EL (cell line): ENCODE measurements at regions not wholly inside any gene's neighbourhood (a gene's known extent, or its start where the extent isn't known, plus 50 kb on each side); places are given as distances from the start of the nearest gene placed in this dataset.
A peak's percentile ranks its signal among the peaks of the same experiment; 100 is the strongest.

ENCODE experiments used
- DNase-seq: peaks from one replicate; pipeline ENCODE4 v3.0.0-alpha.2; 2016

DNA sequence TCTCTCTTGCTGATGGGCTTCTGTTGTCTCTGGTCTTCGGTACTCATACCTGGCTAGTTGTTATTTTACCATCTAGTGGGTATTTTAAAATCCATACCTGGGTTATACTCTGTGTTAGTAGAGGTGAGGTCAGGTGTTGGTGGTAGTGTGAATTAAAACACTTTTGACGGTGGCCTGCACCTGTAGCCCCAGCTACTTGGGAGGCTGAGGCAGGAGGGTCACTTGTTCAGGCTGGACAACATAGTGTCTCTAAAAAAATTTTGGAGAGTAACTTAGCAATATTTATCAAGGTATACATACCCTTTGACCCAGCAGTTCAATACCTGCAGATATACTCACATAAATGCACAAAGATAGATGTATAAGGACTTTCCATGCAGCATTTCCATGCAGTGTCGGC is 55.4 kb downstream of the GSX1 start:
- no peak for DNase-seq

DNA sequence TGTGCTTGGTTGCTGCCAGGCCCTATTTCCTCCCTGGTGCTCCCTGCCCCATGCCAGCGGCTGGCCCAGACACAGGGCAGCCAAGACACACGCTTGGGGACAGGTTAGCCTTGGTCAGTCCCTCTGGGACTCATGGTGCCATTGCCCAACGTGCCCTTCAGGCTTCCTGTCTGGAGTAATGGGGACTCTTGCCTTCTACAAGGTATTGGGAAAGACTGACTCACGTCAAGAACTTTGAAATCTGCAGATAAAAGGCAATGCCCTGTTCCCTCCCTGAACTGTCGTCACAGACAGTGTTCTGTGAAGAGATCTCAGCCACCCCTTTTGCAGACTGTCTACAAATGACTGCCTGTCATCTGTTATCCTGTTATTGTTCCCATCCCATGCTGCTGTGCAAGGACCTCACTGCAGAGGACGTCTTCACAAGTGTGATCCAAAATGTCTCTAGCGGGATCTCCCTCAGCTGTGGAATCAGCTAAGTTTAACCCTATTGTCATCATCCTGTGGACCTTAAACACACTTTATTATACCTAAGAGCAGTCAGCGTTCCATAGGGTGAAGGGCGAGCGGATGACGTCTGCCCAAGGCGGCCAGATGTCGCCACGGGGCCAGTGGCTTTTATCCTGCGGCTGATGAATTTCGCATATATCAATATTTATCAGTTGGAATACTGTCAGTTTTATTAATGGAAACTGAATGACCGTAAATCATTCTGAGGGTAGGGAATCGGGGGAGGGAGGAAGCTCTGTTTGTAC is 59.0 kb downstream of the GSX1 start:
- DNase-seq = no peak

DNA sequence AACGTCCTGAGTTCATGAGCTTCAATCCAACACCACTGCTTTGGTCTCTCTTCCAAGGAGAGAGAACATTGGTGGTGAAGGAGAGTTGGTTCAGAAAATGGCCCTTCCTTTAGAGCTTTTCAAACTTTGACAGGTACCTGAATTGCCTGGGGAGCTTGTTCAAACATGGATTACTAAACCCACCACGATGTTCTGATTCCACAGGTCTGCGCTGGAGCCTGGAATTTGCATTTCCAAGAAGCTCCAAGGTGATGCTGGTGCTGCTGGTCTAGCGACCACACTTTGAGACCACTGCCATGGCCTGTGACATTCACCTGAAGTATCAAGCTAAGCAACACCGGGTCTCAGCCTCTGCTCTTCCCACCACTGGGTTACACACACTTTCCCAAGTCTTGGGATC is 60.2 kb downstream of the GSX1 start:
- DNase-seq = no peak

DNA sequence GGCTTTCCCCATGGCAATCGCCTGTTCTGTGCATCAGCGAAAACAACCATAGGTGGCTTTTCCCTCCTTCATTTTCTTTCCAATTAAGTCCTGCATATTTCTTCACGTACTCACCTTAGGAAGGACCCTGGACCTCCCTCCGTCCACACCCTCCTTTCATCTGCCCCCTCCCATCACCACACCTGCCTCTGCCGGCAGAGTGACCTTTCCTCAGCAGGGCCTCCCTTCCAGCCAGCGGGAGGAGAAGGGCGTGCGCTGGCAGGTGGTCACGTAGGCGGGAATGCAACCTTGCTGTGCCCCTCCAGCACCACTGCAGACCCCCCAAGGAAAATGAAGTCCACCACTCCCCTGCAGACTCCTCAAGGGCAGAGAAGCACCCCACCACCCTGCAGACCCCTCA is 61.1 kb downstream of the GSX1 start:
- no peak for DNase-seq

DNA sequence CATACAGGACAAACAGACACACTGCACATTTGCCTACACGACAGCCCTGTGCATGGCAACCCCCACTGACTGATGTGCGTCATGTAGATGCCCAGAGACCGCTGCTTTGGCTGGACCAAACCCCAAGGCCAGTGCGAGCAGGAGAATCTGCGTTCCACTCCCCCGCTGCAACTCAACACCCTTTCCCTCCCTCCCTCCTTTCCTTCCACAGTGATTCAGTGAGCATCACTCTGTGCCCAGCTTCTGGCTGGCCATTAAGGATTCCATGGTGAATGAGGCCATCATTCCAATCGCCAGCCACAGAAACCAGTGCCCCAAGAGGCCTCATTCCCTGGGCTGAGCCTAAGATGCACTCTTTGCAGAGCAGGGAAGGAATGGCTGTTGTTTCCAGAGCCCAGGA is 61.6 kb downstream of the GSX1 start:
- DNase-seq = no peak

DNA sequence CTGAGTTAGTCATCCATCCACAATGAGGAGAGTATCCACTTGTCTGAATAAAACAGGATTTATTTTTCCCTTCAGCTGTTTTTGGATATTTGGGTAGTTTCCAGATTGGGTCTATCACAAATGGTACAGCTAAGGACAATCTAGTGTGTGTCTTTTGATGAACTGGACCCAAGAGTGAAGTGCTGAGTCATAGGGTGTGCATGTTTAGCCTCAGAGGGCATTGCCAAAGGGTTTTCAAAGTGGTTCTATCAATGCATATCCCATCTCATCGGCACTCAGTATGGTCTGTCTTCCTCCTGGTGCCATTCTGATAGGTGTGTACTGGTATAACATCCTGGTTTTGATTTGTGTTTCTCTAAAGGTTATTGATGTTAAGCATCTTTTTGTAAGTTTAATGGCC is 62.3 kb downstream of the GSX1 start:
- DNase-seq = no peak

DNA sequence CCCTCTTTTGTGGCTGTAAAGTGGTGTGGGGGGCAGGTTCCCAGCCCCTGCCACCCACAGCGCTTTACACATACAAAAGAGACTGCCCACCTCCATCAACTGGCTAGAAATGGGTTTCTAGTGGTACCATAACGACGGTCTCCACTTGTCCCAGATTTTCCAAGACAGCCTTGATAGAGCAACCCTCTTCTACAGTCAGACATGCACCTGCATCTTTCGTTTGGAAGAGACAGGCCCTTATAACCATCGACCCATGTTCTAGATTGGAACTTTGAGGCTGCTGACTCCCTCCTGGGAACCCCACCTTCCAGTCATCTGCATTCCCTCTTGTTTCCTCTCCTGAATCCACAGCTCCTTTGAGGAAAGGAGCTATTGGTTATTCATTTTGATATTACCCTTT is 63.1 kb downstream of the GSX1 start:
- DNase-seq = no peak

DNA sequence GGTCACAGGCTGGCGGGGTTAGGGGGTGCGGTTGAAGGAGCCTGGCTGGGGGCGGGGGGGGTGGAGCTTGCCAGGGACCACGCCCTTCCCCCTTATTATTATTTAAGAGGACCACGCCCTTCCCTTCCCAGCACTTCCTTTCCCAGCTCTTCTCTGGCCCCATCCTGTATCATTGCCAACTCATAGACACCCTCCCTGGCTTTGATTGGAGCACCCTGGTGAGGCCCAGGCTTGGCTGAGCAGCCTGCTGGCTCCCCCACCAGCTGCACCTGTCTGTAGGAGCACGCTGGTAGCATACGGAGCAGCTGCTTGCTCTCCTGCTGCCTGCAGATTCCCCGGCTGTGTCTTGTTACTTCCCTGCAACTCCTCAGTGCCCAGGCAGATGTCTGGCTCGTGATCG is 62.5 kb upstream of the PDX1 start:
- no peak for DNase-seq

DNA sequence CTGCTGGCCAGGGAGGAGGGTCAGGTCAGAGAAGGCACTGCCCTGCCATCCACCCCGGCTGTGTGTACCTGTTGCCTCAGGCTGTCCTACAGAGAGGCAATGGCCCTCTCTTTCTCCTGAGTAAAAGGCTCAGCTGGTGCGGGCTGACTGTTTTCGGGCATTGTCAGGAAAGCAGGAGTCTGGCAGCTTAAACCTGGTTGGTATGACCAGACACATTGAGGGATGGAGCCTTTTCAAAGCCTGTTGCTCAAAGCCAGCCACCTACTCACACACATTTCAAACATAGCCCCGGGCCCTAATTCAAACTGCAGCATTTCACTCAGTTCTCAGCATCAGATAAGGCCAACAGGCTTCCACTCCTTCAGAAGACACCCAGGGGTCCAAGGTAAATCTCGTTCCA is 61.8 kb upstream of the PDX1 start:
- no peak for DNase-seq

DNA sequence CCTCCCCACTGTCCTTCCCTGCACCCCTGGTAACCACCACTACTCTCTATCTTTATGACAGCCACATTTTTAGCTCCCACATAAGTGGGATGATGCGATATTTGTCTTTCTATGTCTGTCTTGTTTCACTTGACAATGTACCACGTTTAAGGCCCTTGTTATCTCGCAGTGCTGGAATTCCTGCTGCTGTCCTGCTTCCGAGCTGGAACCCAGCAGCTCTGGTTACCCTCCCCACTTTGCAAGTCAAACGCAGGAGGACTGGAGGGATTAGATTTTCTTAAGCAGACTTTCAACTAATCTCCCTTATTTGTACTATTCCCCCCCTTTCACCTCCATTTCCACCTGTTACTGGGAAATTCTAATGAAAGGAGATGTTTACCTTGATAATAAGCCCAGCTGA is 59.1 kb upstream of the PDX1 start:
- DNase-seq = no peak

DNA sequence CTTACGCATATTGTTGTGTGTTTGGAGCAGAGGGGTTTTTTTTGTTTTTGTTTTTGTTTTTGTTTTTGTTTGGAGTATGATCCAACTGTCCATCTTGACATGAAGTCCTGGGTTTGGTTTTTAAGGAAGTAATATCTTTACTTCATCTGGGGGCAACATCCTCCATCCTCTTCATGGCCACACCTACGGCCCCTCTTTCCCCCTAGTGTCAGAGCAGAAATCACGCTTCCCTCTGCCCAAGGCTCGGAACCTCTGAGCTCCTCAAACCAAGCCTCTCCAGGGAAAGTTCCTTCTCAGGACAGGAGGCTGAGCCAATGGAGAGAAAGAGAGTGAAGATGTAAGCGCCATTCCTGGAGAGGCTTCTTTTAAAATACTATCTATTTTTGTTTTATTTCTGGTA is 58.6 kb upstream of the PDX1 start:
- no peak for DNase-seq

DNA sequence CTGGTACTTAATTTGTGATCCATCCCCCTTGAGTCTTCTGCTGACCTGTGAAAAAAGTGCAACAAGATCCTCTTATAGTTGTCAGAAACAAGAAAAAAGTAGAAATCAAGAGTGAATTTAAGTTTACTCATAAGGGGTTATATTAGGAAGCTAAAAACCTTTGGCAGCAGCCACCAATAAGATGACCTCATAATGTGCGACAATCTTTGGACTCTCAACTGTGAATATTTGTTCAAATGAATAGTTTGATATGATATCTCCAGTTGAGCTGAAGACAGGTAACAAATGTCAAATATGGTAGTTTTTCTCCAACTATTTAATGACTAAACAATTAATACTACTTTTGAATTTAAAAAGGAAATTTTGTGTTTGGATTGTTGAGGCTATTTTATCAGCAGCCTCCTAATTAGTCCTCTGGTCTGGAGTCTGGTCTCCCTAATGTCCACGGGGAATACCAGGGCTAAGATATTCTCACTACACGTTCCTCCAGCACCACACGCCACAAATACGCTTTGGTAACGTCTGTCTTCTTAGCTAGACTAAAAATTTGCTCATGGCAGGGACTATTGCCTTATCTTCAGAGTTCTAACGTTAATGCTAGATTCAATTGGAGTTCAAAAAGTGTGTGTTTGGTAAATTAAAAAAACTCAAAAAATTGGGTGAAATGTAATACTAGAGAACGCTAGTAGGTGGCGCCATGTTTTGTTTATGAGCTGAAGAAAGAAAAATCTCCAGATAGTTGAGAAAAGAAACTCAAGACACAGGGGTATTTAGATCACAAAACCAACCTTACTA is 51.0 kb upstream of the PDX1 start:
- DNase-seq = peak; percentile 6

DNA sequence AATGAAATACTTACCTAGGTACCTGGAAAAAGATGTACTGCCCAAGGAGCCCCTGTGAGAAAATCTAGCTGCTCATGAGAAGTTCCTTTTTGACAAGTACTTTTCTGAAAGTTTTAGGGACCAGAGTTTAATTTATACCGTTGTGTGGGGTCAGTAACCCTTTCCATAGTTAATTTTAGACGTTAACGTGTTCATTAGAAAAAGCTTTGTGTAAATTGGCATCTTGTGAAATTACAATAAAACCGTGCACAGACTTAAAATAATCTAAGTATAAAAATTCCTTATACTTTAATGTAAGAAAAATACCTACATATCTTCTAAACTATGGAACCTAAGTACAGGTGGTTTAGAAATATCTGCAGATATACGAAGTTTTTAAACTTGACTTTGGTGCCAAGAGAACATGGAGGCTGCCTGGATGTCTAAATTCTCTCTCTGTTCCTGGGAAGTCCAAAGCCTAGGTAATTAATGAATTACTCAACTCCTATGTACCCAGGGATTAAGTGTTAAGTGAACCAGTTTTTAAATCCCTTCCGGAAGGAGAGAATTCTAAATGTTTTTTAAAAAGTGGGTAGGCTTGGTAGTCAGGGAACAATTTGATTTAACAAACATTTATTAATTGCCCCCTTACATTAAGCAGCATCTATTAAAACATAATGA is 50.2 kb upstream of the PDX1 start:
- DNase-seq = no peak
